DMS153 (cell line): ENCODE measurements at regions not wholly inside any gene's neighbourhood (a gene's known extent, or its start where the extent isn't known, plus 50 kb on each side); places are given as distances from the start of the nearest gene placed in this dataset.
"Not testable (repeated sequence)": the region's sequence is repeated elsewhere in the genome, so short reads cannot be mapped to it uniquely, and the experiment has no call there.

ENCODE experiments used
- DNase-seq: peaks from one replicate; lab custom pipeline; 2025; lab: John Stamatoyannopoulos, UW

DNA sequence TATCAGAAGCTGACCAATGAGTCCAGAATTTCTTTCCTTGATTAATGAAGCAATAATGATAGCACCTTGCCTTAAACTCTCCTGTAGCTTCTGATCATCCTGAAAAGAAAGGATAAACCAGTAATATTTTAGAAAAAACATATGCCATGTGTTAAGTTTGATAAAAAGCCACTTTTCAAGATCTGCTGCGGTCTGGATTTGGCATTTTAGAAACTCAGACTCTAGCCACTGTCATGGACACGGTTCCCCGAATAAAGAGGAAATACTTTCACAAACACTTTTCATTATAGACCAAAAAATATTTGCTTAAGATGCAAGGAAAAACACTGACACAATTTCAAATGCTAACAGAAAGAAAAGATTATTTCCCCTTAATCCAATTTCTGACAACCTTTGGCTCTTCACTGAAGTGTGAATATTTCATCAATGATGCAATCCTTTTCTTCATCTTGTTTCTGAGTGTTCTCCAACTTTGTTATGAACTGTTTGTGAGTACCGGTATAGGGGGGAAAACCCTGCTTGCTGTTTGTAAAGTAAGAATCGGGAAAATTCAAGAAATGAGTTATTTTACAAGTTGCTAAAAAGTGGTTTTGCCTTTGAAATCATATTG is 329.5 kb downstream of the CRPPA start:
- no peak for DNase-seq

DNA sequence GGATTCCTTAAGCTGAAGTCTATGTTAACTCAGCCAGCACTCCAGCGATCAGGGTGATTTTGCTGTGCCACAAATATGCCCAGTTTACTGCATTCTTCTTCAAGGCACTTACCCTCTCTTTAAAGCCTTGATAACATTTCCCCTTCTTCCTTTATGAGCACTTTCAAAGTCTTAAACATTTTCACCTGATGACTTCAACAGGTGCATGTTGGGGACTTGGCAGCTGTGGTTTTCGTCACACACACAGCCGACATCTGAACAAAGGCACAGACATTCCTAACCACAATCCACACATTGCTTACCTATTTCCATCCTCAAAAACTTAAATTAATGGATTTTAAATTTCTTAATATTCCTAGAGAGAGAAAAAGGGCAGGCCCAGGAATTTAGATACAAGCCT is 331.5 kb downstream of the CRPPA start:
- no peak for DNase-seq

DNA sequence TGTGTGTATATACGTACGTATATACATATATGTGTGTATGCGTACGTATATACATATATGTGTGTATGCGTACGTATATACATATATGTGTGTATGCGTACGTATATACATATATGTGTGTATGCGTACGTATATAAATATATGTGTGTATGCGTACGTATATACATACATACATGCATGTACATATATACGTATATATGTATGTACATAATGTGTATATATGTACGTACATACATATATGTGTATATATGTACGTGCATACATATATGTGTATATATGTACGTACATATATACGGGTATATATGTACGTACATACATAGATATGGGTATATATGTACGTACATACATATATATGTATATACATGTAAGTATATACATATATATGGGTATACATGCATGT is 332.1 kb downstream of the CRPPA start:
- DNase-seq = no peak

DNA sequence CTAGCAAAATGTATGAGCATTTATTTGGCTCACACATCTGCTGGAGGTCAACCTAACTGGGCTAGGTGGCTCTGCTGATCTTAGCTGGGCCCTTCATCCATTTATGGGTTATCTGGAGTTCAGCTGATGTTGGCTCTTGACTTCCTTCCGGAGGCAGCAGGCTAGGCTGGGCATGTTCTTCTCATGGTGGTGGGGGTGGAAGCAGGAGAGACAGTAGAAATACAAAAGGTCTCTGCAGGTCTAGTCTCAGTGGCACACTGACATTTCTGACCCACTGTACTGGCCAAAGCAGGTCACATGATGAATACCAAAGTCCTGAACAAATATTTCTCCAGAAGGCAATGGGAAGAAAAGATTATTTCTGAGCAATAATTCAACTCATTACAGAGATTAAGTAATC is 334.6 kb downstream of the CRPPA start:
- DNase-seq = no peak

DNA sequence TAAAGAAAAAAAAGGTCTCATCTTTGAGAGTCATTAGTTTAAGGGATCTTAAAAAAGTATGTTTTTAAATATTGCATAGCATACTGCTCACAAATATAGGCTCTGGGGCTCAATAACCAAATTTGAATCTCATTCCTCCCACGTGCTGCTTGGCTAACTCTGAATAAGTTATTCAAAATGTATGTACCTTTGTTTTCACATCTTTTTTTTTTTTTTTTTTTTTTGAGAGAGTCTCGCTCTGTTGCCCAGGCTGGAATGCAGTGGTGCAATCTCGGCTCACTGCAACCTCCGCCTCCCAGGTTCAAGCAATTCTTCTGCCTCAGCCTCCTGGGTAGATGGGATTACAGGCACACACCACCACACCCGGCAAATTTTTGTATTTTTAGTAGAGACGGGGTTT is 335.6 kb downstream of the CRPPA start:
- DNase-seq = not testable (repeated sequence)

DNA sequence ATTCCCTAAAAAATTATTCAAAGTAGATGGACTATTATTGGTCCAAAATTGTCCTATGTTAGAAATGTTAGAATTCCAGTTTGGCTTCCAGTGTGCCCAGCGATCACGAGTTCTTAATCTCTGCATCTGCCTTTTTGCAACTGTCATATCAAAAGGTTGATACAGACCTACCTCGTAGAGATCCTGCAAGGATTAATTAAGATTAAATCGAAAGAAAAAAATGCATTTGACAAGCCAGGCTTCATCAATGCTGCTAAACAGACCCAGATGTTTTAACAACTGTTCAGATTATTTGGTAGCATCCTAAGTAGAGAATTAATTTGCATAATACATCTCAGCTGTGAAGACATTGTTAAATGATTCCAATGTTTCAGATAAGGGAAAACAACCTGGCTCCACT is 336.5 kb downstream of the CRPPA start:
- DNase-seq = no peak

DNA sequence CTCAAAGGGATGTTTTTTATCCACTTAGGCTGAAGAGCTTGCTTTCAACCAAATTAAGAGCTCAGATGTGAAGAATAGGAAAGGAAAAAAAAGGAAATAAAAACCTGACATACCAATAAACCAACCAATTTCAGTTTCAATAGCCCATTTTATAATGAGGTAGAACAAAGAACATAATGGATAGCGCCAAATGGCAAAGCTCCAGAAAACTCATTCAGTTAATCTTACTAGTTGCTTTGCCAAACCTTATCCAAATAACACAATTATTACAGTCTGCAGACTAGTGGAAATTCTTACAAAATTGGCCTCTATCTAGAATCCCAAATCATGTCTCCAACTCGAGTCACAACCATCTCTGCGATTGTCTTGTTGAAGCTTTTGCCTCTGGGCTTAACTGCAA is 337.0 kb downstream of the CRPPA start:
- peak; percentile 24 for DNase-seq

DNA sequence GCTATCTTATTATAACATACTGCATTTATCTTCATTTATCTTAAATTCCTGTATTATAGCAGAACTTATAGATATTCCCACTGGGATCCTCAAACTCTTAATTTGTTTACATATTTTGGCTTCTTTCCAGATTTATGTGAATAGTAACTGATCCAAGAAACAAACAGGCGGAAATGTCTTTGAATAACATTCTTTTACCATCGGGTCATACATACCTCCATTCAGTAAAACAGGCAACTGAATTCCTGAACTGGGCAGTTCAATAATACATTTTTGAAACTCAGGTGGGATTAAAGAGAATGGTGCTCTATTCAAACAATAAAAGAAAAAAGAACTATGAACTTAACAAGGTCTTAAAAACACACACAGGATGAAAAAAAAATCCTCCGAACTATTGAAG is 337.4 kb downstream of the CRPPA start:
- no peak for DNase-seq

DNA sequence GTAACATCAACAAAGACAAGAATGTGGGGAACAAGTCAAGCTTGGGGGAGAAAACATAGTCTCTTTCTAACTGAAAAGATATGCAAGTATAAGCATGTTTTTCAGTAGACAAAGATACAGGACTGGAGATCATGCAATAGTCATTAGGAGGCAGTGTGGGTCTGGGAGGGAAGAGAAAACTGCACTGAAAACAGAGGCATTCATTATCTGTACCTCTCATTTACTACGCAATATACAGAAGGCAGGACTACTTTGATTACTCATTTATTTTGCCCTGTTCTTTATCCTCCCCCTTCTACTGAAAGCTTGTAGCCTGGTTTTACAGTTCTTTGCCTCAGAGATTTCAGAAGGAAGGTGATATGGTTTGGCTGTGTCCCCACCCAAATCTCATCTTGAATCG is 341.2 kb downstream of the CRPPA start:
- DNase-seq = no peak

DNA sequence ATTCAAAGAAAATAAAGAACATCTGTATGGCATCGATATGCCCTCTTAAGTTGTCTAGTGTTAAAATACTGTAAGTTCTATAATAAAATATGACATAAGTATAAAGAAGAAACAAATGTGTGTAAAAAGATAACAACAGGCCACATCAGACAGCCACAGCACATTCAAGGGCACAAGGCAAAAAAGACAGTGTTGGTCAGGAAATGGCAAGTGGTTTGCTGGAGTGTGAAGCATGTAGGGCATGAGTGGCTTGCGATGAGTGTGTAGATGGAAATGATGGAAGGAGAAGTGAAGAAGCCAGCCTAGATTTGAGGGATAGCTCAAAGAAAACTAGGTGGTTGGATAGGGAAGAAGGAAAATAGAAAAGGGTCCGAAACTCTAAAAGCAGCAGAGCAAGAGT is 341.6 kb downstream of the CRPPA start:
- DNase-seq = no peak

DNA sequence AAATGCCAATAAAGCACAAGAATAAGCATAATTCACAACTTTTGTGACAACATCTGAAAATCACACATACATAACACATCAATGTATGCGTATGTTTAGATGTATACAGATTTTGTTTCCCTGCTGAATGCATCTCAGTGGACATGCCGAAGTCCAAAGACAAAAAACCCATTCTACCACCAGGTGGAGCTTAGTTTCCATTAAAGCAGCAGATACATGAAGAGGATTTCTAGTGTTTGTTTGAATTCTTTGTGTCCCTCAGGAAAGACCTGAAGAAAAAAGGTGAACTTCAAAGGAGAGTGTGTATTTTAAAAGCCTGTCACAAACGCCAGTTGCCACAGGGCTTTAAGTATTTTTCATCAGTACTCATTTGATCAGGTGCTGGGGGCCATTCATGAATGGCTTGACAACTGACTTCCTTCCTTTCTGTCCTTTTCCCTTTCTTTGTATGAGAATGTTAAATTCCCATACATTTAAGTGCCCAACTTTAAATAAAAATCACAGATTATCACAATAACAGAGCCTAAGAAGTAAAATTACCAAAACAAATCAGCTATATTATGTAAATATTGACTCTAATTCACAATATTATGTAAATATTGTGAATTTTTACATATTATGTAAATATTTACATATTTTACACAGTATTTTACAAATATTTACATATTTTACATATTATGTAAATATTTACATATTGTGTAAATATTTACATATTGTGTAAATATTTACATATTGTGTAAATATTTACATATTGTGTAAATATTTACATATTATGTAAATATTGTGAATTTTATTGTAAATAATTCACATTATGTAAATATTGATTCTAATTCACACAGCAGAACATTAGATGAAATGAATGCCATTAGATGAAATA is 343.0 kb downstream of the CRPPA start:
- DNase-seq = peak; percentile 77

DNA sequence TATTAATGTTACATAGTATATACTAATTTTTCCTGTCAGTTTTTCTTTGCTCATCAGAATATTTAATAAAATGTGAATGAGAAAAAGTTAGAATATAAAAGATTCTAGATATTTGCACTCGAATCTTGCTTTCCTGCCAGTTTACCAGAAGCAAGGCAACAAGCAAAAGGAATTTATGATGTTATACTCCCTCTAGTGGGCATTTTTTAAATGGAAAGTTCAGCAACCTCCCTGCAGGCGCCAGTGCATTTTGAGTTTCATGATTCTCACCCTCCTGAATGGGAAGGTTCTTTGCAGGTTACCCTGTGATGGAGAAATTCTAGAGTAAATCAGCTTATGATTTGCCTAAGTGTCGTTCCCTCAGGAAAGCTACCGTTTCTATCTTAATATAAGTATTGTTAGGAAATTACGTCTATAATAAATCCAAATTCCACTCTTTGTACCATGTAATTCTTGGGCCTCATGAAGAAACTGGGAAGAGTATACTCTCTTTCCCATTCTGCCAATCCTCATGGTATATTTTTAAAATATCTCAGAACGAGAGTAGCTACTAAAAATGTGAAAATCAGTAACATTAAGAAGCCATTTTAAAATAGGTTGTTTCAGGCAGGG is 350.0 kb downstream of the CRPPA start:
- DNase-seq = peak; percentile 42

DNA sequence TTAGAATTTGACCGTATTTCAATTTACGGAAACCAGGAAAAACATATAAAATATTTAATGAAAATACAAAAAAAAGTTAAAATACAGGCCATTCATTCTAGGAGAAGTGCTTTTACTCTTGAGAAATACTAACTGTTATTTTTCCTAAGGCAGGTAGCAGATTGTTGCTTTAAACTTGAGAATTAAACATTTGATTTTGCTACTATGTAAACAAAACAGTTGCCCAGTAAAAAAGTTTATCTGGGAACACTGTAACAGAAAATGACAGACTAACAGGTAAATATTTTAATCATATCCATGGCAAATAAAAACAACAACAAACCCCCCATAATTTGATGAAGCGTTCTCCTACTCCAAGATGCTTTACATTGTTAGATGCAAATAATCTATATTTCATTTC is 350.5 kb downstream of the CRPPA start:
- no peak for DNase-seq

DNA sequence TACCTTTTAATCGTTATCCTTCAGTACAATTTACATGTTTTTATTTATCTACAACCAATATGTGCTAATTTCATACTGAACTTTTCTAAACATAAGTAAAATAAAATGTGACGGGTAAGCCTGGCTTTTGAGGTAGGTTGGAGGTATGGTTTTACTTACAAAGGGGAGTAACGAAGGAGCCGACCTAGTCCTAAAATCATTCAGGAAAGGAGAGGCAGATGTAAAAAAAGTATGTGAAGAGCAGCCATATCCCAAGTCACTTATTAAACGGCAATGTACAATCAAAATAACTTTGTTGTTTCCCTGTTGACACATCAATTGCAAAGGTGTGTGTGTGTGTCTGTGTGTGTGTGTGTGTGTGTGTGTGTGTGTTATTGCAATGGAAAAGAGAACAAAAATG is 351.3 kb downstream of the CRPPA start:
- no peak for DNase-seq

DNA sequence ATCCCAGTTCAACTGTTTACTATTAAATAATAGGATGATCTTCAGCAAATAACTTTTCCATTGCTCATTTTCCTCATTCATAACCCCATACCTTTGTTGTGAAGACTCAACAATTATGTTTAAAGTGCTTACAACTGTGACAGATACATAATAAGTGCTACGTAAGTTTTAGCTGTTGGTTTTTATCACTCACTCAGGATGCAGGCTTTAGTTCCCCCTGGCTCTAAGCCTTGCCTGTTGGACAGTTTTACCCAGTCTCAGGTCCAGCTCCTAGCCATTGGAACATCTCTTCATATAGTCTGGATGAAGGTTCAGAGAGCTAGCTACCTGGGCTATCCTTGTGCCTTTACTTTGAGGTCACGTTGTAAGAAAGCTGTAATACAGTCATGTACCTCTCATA is 353.2 kb downstream of the CRPPA start:
- DNase-seq = no peak

DNA sequence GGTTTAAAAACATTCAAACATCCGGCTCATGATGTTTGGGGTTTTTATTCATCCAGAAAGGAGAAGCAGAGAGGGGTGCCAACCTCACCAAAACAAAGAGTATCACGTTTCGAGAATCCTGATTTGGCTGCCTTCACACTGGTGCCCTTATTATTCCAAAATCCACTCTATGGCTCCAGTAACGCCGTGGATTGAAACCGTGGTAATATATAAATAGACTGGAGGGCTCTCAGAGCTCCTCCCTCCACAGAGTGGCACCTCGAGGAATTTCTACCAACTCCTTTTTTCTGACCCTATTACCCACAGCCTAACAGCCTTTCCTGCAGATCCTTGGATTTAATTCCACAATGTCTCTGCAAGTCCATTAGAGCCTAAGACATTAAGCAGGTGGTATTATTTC is 353.6 kb downstream of the CRPPA start:
- DNase-seq = peak; percentile 16

DNA sequence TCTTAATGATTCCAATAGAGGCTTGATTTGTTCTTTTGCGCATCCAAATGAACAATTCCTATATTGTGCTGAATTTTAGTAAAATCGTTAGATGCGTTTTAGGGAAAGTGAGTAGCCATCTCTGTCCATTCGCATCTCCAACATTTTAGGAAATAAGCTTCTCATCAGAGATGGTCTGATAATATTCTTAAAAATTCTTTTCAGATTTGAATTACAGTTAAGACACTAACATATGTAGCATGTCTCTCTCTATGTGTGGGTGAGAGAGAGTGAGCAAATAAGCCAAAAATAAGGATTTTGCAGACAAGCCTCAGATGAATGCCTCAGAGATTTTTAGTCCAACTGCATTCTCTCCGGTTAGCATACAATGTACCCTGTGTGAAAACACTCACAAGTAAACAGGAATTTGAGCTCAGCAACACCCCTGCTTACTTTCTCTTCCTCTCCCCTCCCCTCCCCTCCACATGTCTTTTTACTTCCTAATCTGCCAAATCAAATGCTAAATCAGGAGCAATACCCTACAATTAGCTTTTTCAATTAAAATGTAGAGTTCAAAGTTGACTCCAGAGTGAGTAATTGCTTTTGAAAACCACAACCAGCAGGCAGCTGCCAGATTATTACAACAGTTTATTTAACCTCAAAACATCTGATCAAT is 354.4 kb downstream of the CRPPA start:
- DNase-seq = no peak

DNA sequence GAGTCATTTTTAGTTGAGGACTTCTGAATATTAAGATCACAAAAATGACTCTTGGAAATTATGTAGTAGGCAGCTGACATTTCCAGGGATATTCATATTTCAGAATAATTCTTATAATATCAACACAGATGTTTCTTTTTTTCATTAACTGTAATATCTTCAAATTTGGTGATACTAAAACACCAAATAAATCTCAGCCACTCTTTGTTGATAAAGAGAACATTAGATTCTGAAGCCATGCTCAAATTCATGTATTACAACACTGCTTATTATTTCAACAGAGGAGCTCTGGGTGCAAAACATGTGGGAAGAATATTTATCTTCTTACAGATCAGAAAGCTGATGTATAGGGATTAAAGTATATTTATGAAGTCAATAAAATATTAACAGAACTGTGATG is 355.4 kb downstream of the CRPPA start:
- no peak for DNase-seq

DNA sequence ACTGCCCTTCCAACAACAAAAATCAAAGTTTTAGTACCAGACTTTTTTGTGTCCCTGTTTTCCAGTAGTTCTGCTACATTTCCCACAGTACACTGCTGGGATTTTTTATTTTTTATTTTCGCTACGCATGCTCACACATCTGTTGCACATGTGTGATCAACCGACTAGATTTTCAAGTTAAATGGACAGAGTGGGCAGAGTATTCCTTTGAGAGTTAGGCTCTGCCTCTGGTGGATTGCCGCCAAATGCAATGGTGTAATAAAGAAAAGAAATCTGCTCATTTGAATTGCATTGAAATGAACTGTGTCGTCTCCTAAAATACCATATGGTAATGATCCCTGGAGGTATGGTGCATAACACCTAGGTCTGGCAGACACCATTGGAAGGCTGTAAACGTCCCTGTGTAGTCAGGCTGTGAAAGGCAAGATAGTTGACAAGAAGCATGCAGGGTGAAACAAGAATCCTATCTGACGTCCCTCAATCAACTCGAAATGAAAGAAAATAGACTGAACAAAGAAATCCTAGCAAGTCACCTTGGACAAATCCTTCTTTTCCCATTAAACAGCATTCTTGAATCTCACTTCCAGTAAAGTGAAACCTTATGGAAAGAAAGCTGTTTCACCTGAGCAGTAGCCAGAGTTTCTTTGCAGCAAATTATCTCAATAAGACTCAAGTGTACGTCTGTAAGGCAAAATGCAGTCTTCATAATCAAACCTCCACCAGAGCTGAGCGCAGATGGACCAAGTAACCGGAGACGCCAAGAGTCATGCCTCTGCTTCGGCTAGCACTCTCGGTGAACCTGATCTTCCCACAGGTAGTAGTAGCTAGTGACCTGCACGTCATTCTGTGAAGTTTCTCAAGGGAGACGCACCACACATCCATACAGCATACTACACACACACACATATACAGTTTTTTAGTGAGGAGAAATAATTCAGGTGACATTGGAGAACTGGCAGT is 357.3 kb downstream of the CRPPA start:
- no peak for DNase-seq

DNA sequence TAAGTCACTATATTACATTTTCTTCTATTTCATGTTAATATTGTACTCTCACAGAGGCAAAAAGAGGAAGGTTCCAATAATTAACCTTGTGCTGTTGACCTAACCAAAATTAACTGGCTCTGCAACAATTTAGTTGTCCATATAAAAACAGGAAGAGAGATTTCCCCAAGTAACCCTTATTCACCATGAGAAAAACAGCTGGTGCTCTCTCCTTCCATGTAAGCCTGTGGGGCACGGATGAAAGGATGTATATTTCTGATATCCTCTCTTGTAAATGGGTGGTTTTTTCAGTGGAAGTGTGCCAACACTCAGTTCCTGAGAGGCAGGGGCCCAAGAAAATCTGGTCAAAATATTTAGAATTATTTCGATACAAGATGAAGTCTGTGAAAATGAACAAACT is 358.1 kb downstream of the CRPPA start:
- no peak for DNase-seq

DNA sequence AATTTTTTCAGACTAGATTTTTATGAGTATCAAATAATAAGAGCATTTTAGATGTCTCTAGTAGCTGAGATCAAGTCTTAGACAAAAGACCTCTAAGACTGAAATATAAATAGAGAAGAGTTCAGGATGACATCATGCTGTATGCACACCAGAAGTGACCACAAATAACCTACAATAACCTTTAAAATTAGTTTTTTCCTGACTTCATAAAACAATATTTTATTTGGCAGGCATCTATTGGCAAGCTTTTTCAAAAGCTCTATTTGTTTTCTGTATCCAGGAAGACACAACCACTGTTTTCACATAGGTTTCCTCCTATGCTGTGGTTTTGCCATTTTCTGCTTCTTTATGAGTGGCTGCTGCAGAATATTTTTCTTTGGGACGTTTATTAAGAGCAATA is 359.1 kb downstream of the CRPPA start:
- DNase-seq = no peak

DNA sequence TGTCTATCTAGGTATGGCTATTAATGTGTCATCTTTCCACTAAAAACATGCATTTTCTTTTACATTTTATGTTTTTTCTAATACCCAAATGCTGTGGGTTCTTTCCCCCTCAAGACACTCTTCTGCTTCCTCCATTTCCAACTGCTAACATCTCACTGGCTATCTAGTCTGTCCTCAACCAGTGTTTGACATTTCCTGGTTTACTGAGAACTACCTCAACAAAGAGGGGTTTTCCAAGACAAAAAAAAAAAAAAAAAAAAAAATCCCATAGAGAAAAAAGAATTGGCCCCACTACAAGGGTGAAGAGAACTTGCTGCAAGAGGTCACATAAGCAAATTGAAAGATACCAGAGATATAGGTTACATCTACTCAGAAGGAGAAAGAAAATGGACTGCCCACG is 359.7 kb downstream of the CRPPA start:
- DNase-seq = no peak
